CD4-positive, alpha-beta T cell treated with Interleukin-21 for 1 hour (primary cell): ENCODE measurements at regions not wholly inside any gene's neighbourhood (a gene's known extent, or its start where the extent isn't known, plus 50 kb on each side); places are given as distances from the start of the nearest gene placed in this dataset.

Experiments
- DNase-seq: peaks from one replicate; pipeline ENCODE4 v3.0.0-alpha.2; 2020

DNA sequence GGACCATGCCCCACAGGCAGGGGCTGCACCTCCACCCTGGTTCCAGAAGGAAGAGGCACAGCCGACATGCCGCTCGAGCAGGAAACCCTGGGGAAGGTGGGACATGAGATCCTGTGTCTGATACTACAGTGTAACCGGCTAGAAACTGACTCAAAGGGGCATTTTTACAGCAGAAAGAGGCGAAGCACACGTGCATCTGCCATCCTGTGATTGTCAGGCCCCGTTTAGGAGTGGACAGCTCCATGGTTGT lies 62.7 kb downstream of the SIK1 start:
- no peak for DNase-seq

DNA sequence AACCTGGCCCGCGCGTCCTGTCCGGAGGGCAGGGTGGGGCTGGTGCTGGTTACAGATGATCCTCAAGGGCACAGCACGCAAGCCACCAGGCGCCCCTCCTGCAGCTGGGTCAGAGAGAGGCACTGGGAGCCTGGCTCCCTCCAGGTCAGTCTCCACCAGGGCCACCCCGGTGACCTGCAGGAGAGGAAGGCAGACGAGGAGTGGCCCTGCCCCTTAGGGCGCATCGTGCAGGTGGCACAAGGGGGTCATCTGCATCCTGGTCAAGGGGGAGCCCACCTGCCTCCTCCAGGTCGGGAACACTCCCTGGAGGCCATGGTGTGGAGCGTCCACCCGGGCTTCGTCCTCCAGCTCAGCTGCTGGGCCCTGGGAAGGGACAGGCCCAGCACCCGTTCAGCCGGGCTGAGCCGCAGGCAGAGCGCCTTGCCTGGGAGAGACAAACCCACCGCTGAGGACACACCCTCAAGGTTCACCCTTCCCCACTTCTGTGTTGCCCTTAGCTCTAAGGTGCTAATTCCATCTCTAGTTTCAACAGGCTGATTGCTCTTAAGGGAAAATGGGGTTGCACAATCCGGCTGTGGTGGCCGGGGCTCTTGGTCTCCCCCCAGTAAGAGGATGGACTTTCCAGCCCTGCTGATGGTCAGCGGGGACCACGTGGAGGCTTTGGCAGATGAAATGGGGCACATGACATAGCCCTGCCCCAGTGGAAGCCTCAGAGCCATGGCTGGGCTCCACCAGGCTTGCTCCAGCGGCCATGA lies 63.2 kb downstream of the SIK1 start:
- no peak for DNase-seq

DNA sequence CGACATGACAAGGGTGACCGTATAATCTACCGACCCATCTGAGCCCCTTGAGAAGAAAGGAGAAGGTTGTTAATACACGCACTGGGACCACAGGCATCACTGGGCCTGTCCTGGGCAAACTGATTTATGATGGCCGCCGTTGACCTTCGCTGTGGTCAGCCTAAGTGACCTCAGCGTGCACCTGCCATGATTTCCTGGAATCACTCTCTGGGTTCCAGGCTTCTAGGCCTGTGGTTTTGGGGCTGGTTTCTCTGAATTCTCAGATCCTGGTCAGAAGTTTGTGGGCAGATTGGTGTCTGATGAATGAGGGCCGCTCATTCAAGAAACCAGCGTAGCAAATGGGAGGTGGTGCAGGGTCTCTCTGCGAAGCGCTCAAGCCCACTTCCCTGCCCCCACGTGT lies 64.0 kb downstream of the SIK1 start:
- DNase-seq = peak; percentile 40

DNA sequence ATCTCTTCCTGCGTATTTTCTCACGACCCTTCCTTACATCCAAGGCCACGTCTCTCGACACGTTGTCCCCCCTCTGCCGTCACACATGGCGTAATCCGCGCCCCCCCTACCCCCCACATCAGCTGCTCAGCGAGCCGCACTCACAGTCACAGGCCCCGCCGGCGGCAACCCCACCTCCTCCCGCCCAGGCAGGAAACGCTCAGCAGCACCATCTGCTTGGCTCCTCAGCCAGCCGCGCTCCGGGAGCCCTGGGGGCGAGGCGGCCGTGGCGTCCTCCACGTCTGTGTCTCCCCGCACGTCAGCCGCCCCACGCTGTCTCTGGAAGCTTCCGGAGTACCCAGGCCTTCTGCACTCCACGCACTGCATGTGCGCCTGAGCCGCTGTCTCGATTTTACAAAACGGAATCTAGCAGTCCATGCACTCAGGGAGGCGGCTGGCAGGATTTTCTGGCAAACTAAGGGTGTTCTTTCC lies 64.6 kb downstream of the SIK1 start:
- DNase-seq = peak; percentile 81

DNA sequence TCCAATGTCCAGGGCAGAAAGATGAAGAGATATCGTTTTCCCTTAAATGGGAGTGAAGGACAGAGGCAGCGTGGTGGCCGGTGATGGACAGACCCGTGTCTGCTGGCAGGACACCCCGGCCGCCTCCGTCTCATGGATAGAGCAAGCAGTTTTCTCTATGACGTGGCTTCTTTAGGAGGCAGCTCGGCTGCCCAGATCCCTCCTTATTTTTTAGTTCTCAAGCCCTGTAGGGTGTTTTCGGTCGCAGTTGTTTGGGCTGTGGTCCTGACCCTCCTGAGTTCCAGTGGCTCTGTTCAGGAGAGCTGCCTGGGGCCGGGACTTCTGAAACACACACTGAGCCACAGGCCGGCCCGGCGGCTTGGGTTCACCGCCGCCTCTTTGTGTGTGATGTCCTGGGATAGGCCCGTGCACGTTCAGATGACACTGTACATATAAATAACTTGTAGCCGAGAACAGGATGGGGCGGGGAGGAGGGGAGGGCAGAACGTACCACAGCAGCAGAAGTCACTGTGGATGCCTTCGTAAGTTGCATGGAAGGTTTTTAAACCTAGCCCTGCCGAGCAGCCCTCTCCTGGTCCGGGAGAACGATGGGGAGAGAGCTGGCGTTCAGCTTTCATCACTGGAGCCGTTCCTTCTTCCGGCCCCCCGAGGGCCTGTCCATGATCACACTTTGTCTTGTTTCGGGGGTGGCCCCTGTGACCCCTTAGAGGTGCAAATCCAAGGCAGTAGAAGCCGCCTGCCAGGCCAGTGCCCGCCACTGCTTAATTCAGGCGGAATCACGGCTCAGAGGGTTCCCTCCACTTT lies 65.2 kb downstream of the SIK1 start:
- peak; percentile 57 for DNase-seq

DNA sequence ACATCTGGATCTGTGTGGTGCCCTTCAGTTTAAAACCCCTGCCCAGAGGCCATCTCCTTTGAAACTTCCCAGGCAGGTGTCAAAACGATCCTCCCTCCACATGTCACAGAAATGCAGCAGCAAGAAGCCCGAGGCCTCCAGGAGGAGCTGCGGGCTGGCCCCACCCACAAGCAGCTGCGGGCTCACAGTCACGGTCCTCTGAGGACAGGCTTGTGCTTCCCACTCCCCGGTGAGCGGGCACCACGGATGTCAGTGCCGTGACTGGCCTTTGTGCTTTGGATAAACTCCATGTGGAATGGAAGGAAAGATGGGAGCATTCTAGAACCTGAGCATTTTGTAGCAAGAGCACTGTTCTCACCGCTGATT lies 65.8 kb downstream of the SIK1 start:
- no peak for DNase-seq

DNA sequence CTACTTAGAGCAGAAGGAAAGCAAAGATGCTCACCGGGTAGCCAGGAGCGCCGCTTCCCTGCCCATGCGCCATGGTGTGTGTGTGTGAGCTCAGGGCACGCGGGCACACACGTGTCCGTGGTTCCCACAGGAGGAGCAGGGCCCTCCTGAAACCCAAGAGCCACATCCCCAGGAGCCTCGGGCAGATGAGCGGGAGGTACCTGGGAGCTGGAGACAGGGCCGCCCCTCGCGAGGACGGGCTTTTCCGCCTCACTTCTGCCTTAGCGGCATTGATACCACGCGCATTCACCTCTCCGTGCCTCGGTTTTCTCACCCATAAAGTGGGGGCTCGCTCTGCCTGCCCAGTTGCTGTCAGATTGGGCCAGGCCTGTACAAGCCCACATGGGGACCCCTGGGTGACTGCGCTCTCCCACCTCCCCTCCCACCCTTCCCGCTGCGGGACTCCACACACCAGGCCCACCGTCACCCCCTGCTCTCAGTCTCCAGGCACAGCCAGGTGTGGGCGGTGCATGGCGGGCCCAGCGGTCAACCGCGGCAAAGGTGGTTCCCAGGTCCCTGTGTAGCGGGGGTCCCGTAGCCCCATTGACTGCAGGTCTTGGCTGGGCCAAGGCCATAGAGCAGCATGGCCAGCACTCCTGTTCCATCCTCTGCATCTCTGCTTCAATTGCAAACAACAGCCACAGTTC lies 66.3 kb downstream of the SIK1 start:
- no peak for DNase-seq

DNA sequence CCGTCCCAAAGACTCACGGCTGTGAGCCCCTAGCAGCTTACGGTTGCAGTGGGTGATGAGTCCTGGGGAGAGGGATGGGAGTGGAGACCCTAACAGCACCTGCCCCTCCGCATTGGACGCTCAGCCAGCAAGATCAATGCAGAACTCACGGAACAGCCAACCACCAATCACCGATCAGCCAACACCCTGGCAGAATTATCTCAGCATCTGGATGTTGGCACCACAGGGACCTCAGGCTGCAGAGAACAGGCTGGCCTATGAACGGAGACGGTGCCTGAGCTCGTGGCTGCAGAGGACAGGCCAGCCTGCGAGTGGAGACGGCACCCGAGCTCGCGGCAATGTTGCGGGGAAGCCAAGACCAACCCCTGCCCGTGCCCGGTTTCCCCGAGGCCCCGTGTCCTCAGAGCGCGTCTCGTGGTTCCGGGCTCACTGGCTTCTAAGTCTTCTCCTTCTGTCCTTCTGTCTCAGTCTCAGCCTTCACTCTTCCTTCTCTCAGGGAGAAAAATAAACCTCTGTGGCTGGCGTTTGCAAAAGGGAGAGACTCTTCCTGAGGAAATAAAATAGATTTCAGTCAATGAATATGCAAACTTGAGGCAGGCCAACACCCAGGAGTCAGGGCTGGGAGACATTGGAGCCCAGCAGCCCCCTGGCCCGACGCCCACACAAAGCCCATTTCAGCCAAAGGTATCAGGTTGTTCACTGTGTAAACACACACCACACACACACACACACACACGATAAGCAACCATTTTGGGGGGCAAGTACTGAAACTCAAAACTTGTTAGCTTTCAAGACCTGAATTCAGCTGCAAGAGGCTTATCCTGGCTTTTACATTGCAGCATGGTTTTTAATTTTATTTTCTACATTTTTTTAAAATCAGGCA lies 67.8 kb downstream of the SIK1 start:
- DNase-seq = no peak

DNA sequence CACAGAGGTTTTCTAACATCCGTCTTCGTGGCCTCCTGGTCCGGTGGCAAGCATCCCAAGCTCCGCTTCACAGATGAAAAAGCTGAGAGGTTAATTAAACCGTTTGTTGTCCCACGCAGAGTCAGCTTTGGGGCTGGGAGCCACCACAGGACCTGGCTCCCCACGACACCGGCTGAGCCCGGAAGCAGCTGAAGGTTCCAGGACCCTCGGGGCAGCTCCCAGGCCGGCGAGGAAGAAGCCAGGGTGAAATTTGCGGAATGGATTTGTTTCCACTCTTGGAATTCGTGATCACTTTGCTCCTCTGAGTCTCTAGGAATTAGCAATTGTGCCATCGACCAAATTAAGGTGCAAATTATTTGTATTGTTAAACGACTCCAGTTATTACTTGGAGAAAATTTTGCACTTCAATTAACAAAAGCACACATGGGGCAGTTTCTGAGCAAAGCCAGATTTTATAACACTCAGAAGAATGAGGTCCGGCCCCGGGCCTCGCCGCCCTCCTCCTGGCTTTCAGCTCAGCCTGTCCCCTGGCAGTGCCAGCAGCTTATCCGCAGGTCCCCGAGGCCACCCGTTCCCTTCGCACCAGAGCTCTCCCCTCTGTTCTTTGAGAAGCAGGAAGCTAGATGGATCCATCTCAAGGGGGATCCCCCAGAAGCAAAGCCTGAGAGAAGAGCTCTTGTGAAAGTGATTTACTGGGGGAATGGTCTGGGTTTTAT lies 69.1 kb downstream of the SIK1 start:
- DNase-seq = no peak

DNA sequence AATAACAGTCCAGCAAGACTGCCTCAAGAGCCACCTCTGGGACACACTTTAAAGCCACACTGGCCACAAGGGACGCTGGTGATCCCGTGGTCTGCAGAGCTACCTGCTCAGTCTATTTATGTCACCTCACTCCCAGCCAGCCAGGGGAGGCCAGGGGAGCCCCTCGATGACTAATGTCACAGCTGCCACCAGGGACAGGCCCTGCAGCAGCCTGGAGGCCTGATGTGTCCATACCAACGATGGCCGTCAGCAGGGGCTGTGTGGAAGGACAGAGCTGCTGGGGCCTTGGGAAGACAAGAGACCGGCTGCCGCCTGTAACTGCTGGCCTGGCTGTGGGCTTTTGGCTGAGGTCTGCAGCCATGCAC lies 71.0 kb downstream of the SIK1 start:
- no peak for DNase-seq

DNA sequence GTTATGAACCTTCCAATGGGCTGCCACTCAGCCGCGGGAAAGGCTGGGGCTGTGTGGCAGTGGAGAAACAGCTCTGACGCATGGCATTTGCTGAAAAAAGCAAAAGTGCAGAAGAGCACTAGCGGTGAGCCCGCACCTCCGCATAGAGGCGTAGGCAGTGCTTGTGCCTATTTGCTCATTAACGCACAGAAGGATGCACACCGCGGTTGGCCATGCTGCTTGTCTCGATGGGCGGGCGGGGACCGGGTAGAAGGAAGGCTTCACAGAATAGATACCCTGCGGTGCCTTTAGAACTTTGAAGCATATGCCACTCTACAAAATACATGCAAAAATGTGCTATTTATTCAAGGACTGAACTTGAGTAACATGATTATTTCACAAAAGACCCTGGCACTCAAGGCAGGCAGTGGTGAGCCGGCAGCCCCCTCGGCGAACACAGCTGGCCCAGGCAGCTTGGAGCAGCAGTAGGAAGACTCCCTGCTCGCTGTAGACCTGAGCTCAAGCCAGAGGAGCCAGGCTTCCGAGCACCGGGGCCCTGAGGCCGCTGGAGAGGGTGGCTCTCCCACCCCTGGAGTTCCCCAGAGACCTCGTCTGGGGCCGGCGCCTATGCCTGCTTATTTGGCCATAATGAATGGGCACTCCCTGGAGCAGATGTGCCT lies 71.5 kb downstream of the SIK1 start:
- DNase-seq = no peak

DNA sequence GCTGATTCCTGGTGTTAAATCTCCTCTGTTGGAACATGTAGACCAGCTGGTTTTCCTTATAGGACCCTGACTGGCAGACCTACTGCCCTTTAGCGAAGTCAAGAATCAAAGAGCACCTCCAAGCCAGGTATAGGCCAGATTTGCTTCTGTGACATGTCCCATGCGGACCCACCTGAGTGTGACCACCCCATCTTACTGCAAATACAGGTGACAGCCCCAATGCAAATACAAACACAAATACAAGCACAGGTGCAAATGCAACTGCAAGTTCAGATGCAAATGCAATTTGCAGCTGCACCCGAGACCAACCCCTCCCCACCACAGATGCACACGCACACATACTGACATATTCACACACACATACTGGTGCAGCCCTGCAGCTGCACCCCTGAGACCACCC lies 72.3 kb downstream of the SIK1 start:
- DNase-seq = no peak

DNA sequence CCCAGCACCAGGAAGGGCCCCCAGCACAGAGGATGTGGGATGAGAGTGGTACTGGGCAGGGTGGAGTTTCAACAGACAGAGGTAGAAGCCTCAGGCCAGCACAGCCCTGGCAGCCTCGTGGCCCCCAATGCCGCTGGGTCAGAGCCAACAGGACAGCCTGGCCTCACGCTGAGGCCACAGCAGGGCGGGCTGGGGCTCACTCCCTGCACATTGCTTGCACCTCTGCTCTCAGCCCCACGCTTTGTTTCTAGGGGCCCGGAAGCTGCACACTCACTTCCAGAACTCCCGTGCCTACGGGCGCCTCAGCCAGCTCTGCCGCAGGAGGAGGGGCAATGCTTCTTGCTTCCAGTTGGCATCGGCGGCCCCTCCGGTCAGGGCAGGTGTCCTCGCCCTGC lies 72.9 kb downstream of the SIK1 start:
- DNase-seq = no peak

DNA sequence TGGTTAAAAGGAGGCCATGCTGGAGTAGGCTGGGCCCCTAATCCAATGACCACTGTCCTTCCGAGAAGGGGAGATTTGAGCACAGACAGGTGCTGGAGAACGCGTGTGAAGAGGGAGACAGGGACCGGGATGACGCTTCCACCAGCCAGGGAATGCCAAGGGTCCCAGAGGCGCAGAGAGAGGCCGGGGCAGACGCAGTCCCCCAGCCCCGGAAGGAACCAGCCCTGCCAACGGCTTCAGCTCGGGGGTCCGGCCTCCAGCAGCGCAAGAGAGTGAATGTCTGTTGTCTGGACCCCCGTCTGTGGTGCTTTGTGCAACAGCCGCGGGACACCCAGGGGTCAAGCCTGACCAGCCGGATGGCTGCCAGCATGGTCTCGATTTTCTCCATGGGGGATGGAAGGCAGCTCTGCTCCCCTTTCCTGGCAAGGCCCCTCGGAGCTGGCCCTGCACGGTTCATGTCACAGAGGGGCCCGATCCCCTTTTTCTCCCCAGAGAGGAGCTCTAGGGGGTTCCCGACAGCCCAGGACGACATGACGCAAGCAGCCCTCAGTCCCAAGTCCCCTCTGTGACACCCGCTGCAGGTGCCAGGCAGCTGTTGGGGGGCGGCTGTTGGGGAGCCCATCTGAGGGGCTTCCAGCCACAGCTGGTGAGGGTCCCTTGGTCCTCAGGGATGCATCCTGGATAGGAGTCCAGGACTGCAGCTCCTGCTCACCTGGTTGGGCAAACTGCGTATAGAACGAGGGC lies 73.5 kb downstream of the SIK1 start:
- no peak for DNase-seq

DNA sequence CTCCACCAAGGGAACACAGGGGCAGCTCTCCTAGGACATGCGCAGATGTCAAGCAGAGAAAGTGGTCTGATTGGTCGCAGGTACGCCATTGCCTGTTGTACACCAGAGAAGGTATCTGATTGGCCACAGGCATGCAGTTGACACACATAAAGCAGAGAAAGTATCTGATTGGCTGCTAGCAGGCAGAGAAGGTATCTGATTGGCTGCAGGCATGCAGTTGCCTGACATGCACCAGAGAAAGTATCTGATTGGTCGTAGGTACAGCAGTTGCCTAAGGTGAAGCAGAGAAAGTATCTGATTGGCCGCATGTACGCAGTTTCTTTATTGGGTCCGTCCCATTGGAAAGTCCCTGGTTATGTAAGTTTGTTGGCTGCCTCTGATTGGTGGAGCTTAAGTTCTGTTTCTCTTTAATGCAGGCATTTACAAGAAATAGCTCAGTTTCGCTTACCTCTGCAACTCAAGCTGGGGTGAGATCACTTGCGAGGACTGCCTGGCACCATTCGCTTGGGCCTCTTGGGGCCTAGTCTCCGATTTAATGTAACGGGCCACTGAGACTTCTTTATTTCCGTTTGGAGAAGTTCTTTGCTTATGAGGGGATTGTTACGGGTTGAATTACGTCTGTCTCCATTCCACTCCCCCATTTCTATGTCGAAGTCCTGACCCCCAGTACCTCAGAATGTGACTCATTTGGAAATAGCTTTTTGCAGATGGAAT lies 74.2 kb downstream of the SIK1 start:
- DNase-seq = peak; percentile 45

DNA sequence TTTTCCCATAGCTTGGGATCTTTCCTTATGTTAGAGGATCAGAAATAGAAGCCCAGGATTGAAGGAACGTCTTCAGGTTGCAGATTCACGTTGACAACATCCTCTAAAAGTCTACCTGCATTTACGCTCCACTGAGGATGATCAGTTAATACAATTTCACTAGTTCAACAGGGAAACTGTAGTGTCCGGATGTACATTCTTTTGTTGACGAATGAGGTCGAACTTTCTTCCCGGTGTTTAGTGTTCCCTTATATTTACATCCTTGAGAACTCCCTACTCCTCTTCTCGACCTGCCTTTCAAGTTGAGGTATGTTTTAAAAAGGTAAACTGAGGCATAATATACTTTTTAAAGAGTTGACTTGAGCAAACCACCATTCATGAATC lies 74.8 kb downstream of the SIK1 start:
- DNase-seq = no peak

DNA sequence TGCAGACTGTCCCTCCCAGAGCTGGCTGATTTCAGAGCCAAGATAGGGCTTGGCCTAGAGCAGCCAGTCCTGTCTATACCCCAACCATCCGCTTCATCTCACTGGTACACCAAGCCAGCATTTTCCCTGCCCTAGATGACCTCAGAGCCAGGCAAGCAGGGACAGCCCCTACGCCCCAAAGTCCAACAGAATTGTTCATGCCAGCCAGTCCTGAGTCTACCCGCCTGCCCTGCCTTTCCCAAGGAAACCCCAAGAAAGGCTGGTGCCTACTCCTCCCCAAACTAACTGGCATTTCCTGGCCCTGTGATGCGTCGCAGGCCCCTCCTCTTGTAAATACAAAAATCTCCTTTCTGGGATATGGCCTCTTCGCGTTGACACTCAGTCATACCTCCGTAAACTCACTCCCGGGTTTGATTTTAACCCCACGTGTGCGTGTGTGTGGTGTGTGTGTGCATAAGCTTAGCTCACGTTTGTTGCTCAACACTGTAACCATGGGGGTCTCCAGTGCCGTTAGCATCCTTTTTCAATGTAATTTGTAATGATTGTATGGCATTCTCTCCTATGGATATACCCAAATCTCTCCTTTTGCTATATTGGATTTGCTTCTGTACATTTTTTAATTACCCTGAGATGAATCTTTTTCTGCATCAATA lies 75.3 kb downstream of the SIK1 start:
- no peak for DNase-seq

DNA sequence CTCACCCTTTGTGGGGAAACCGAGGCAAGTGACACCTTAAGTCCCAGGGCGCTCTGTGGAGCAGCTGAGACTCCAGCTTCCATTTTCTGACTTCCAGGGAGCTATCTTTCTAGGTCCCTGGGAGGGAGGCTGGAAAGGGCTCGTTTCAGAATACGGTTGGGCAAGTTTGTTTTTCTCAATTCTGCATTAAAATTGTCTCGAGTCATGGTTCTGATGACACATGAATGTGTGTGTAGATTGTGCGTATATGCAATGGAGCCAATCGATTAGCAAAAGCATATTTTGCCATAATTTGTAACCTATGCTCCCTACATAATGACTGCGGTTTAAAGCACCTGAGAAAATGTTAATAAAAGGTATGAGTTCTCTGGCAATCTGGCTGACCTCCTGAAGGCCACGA lies 77.3 kb downstream of the SIK1 start:
- DNase-seq = no peak

DNA sequence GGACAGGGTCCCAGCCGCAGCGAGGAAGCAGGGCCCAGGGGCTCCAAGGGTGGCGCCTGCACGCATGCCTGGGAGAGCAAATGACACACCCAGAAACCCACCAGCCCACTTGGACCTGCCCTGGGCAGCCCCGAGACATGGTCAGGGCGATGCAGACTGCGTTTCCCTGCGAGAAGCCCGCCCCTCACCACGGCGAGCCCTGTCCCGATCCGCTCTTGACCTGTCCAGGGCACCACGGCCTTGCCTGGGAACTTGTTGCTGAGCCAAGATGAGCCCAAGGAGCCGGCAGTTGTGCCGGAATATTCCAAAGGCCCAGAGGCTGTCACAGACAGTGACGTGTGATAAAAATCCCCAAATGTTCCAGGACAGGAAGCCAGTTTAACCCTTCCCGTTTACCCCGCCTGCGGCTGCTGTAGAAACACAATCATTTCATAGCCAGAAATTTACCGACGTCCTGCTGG lies 78.1 kb downstream of the SIK1 start:
- DNase-seq = no peak

DNA sequence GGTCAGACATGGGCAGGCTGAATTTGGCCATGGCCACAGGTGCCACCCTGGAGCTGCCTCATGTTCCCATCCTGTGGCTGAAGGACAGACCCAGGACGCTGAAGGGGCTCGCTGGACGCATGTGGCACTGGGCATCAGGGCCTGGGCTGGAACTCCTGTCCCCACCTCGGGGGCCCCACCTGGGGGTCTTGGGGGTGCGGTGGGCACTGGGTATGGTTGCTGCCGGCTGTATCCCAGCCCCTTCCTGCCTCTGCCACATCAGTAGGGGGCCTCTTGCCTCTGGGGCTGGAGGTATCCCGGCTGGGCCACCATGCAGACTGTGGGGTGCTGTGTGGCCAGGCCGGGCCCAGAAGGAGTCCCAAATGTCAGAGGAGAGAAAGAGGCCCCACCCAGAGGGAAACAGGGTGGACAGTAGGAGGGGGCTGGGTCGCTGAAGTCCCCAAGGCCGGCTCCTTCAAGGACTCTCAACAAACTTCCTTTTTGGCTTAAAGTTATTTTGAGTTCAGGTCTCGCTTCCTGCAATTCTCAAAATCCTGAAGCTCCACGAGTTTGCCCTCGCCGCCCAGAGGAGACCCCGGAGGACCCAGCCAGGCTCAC lies 78.7 kb downstream of the SIK1 start:
- no peak for DNase-seq
